ENCODE measurements at regions not wholly inside any gene's neighbourhood (a gene's known extent, or its start where the extent isn't known, plus 50 kb on each side); places are given as distances from the start of the nearest gene placed in this dataset.
"Not testable (repeated sequence)": the region's sequence is repeated elsewhere in the genome, so short reads cannot be mapped to it uniquely, and the experiment has no call there.

DNA sequence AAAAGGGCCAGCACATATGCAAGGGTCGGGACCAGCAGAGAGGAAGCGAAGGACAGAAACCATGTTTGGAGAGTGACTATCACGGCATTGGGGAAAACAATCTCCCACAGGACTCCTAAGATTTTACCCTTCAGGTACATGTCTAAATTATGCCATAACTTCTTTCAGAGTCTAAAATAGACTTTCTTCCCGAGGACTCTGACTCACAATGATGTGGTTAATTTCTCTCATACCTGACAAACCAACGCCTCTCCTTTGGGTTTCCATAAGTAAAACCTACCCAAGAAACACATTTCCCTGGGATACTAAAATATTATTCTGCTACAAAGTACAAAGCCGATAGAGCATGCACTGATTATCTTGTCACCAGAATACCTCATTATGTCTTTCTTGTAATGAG is 127.8 kb upstream of the NETO1 start:
- Histone ChIP-seq H3K36me3 (ENCODE audit: insufficient read depth, low read length) (no peaks in the 10 kb centered on the region), H4K20me1 (ENCODE audit: insufficient read depth, low read length) (no peaks in the 10 kb centered on the region), H3K4me2 (ENCODE audit: insufficient read depth, low read length) (no peak overlapping the region), H3K27me3 (ENCODE audit: insufficient read depth, low read length) (no peaks in the 10 kb centered on the region), H2AFZ (ENCODE audit: low read length) (no peak overlapping the region), H3K4me3 (ENCODE audit: insufficient read depth, low read length) (no peak overlapping the region), H3K4me1 (ENCODE audit: insufficient read depth, low read length) (no peaks in the 10 kb centered on the region), H3K79me2 (ENCODE audit: insufficient read depth, low read length) (no peaks in the 10 kb centered on the region), H3K27ac (ENCODE audit: low read depth, low read length) (no peak overlapping the region), H3K9me3 (ENCODE audit: low read depth, low read length) (no peaks in the 10 kb centered on the region)
- DNase-seq (ENCODE audit: insufficient read length, low spot score, missing footprints) = no peak
- TF ChIP-seq, protein P1, sequence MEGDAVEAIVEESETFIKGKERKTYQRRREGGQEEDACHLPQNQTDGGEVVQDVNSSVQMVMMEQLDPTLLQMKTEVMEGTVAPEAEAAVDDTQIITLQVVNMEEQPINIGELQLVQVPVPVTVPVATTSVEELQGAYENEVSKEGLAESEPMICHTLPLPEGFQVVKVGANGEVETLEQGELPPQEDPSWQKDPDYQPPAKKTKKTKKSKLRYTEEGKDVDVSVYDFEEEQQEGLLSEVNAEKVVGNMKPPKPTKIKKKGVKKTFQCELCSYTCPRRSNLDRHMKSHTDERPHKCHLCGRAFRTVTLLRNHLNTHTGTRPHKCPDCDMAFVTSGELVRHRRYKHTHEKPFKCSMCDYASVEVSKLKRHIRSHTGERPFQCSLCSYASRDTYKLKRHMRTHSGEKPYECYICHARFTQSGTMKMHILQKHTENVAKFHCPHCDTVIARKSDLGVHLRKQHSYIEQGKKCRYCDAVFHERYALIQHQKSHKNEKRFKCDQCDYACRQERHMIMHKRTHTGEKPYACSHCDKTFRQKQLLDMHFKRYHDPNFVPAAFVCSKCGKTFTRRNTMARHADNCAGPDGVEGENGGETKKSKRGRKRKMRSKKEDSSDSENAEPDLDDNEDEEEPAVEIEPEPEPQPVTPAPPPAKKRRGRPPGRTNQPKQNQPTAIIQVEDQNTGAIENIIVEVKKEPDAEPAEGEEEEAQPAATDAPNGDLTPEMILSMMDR (IDR thresholded peaks at IDR 0.05; ENCODE audit: extremely low read depth, low read depth, low read length) = no peak

- Histone ChIP-seq H3K36me3 (ENCODE audit: insufficient read depth, low read length) (no peaks in the 10 kb centered on the region), H3K4me2 (ENCODE audit: insufficient read depth, low read length) (no peak overlapping the region), H3K9me3 (ENCODE audit: low read depth, low read length) (no peaks in the 10 kb centered on the region), H3K79me2 (ENCODE audit: insufficient read depth, low read length) (no peaks in the 10 kb centered on the region), H3K4me1 (ENCODE audit: insufficient read depth, low read length) (no peaks in the 10 kb centered on the region), H4K20me1 (ENCODE audit: insufficient read depth, low read length) (no peaks in the 10 kb centered on the region), H3K27me3 (ENCODE audit: insufficient read depth, low read length) (no peaks in the 10 kb centered on the region), H3K4me3 (ENCODE audit: insufficient read depth, low read length) (no peak overlapping the region), H3K27ac (ENCODE audit: low read depth, low read length) (no peak overlapping the region), H2AFZ (ENCODE audit: low read length) (no peak overlapping the region)
- TF ChIP-seq, protein P1 (IDR thresholded peaks at IDR 0.05; ENCODE audit: extremely low read depth, low read depth, low read length) = no peak
- no peak for DNase-seq (ENCODE audit: insufficient read length, low spot score, missing footprints)
Measured at GRCh38 chr18:72993250-72993649, 125.5 kb upstream of the NETO1 start.

DNA sequence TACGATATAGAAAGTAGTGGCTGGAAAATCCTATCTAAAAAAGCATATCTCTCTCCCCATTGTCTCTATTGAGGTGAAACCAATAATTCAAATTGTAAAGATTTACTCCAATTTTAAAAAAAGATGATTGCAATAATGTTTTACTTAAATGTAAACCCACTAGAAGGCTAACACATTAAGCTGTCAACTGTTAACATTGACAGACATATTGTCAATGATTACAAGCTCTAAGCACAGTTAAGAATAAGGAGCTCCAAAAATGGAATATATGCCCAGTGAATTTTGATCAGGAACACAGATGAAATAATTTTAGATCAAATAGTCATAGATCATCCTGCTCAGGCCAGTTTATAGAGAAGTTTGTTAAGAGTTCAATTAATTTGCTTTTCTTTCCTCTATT is 123.6 kb upstream of the NETO1 start:
- Histone ChIP-seq H3K4me2 (ENCODE audit: insufficient read depth, low read length) (no peak overlapping the region), H3K79me2 (ENCODE audit: insufficient read depth, low read length) (no peaks in the 10 kb centered on the region), H3K4me3 (ENCODE audit: insufficient read depth, low read length) (no peak overlapping the region), H3K4me1 (ENCODE audit: insufficient read depth, low read length) (no peaks in the 10 kb centered on the region), H2AFZ (ENCODE audit: low read length) (no peak overlapping the region), H3K27me3 (ENCODE audit: insufficient read depth, low read length) (no peaks in the 10 kb centered on the region), H3K27ac (ENCODE audit: low read depth, low read length) (no peak overlapping the region), H3K36me3 (ENCODE audit: insufficient read depth, low read length) (no peaks in the 10 kb centered on the region), H3K9me3 (ENCODE audit: low read depth, low read length) (no peaks in the 10 kb centered on the region), H4K20me1 (ENCODE audit: insufficient read depth, low read length) (no peaks in the 10 kb centered on the region)
- DNase-seq (ENCODE audit: insufficient read length, low spot score, missing footprints) = no peak
- TF ChIP-seq, protein P1 (IDR thresholded peaks at IDR 0.05; ENCODE audit: extremely low read depth, low read depth, low read length) = no peak

DNA sequence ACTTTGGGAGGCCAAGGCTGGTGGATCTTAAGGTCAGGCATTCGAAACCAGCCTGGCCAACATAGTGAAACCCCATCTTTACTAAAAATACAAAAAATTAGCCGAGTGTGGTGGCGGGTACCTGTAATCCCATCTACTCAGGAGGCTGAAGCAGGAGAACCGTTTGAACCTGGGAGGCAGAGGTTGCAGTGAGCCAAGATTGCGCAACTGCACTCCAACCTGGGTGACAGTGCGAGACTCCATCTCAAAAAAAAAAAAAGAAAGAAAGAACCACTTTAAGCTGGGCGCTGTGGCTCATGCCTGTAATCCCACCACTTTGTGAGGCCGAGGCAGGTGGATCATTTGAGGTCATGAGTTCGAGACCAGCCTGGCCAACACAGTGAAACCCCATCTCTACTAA is 119.8 kb upstream of the NETO1 start:
- not testable (repeated sequence) for H3K4me1 ChIP-seq (ENCODE audit: insufficient read depth, low read length); H3K36me3 ChIP-seq (ENCODE audit: insufficient read depth, low read length); H3K4me2 ChIP-seq (ENCODE audit: insufficient read depth, low read length); DNase-seq (ENCODE audit: insufficient read length, low spot score, missing footprints); H4K20me1 ChIP-seq (ENCODE audit: insufficient read depth, low read length); H3K9me3 ChIP-seq (ENCODE audit: low read depth, low read length); H2AFZ ChIP-seq (ENCODE audit: low read length); H3K27me3 ChIP-seq (ENCODE audit: insufficient read depth, low read length); H3K79me2 ChIP-seq (ENCODE audit: insufficient read depth, low read length); H3K27ac ChIP-seq (ENCODE audit: low read depth, low read length); H3K4me3 ChIP-seq (ENCODE audit: insufficient read depth, low read length)

GRCh38 chr18:72986103-72986502 is 118.3 kb upstream of the NETO1 start:
- no peaks in the 10 kb centered on the region for H4K20me1 ChIP-seq (ENCODE audit: insufficient read depth, low read length)
- no peak overlapping the region for H3K27ac ChIP-seq (ENCODE audit: low read depth, low read length)
- TF ChIP-seq, protein P1 (IDR thresholded peaks at IDR 0.05; ENCODE audit: extremely low read depth, low read depth, low read length) = no peak
- no peaks in the 10 kb centered on the region for H3K9me3 ChIP-seq (ENCODE audit: low read depth, low read length)
- no peaks in the 10 kb centered on the region for H3K36me3 ChIP-seq (ENCODE audit: insufficient read depth, low read length)
- H2AFZ ChIP-seq (ENCODE audit: low read length) = no peak overlapping the region
- no peak overlapping the region for H3K4me2 ChIP-seq (ENCODE audit: insufficient read depth, low read length)
- H3K4me1 ChIP-seq (ENCODE audit: insufficient read depth, low read length) = no peaks in the 10 kb centered on the region
- no peak for DNase-seq (ENCODE audit: insufficient read length, low spot score, missing footprints)
- H3K4me3 ChIP-seq (ENCODE audit: insufficient read depth, low read length) = no peak overlapping the region
- H3K27me3 ChIP-seq (ENCODE audit: insufficient read depth, low read length) = no peaks in the 10 kb centered on the region
- H3K79me2 ChIP-seq (ENCODE audit: insufficient read depth, low read length) = no peaks in the 10 kb centered on the region

Data from osteoblast (primary cell).